WTC11 (cell line): ENCODE measurements at regions not wholly inside any gene's neighbourhood (a gene's known extent, or its start where the extent isn't known, plus 50 kb on each side); places are given as distances from the start of the nearest gene placed in this dataset.

Source experiments
- CTCF ChIP-seq: fragments of 200-600 bp; IDR thresholded peaks from 2 replicates; pipeline ENCODE4 v1.8.0; 2022; ENCODE audit warnings: antibody characterized with exemption
- ESRRA ChIP-seq: sonication (generic); formaldehyde crosslinking; IDR thresholded peaks from 2 replicates; pipeline ENCODE4 v1.8.1; 2022; ENCODE audit warnings: mild to moderate bottlenecking, missing genetic modification reagents, borderline replicate concordance
- GABPB1 ChIP-seq: sonication (generic); formaldehyde crosslinking; IDR thresholded peaks from 2 replicates; pipeline ENCODE4 v1.8.1; 2023; ENCODE audit warnings: mild to moderate bottlenecking, missing genetic modification reagents
- IRF2 ChIP-seq: sonication (generic); formaldehyde crosslinking; IDR thresholded peaks from 2 replicates; pipeline ENCODE4 v1.8.0; 2022; ENCODE audit warnings: low read depth, missing genetic modification reagents, borderline replicate concordance
- KAT7 ChIP-seq: sonication (generic); formaldehyde crosslinking; IDR thresholded peaks from 2 replicates; pipeline ENCODE4 v1.8.1; 2023; ENCODE audit warnings: missing genetic modification reagents, mild to moderate bottlenecking, borderline replicate concordance
- ZSCAN18 ChIP-seq: fragments of 250-450 bp; sonication (Bioruptor Pico); IDR thresholded peaks from 2 replicates; pipeline ENCODE4 v2.1.2; 2022; ENCODE audit warnings: mild to moderate bottlenecking, moderate library complexity

GRCh38 chr18:78507217-78507616 lies 472.4 kb upstream of the SALL3 start:
- no peak for TF ChIP-seq IRF2 (CRISPR knock-in tag)
- TF ChIP-seq GABPB1 (CRISPR knock-in tag) = no peak
- no peak for TF ChIP-seq ZSCAN18
- TF ChIP-seq CTCF = no peak
- TF ChIP-seq ESRRA (CRISPR knock-in tag) = no peak
- no peak for TF ChIP-seq KAT7 (CRISPR knock-in tag)
